GM12878 (cell line): ENCODE measurements at regions not wholly inside any gene's neighbourhood (a gene's known extent, or its start where the extent isn't known, plus 50 kb on each side); places are given as distances from the start of the nearest gene placed in this dataset.

Source experiments
- ATAC-seq: fragments of 200-7000 bp; cut with Tn5 transposase; 3 replicates; pipeline ENCODE4 v1.9.1; 2020; ENCODE audit warnings: mild to moderate bottlenecking, moderate library complexity
- BruUV-seq: library from RNA; stranded (reverse); fragments of 400-500 nt; replicated peaks from 2 replicates; lab custom pipeline; 2021; lab: Mats Ljungman, UMichigan
- CTCF ChIA-PET: fragments of 300-600 bp; sonication (Branson Sonifier 250); formaldehyde crosslinking; extraction: SDS; loops from one replicate; lab custom pipeline; 2021; ENCODE audit warnings: inconsistent platforms; lab: Yijun Ruan, JAX
- POLR2A ChIA-PET: fragments of 350-600 bp; formaldehyde crosslinking; extraction: SDS; loops from one replicate; lab custom pipeline; 2021; ENCODE audit warnings: inconsistent platforms; lab: Charles Lee
- RAD21 ChIA-PET: fragments of 300-600 bp; sonication (Branson Sonifier 250); formaldehyde crosslinking; loops from one replicate; lab custom pipeline; 2023; ENCODE audit warnings: antibody characterized with exemption; ENCODE audit not compliant: unreplicated experiment; lab: Charles Lee
- SMC1A ChIA-PET: fragments of 300-600 bp; sonication (Branson Sonifier 250); formaldehyde crosslinking; loops from one replicate; lab custom pipeline; 2023; ENCODE audit not compliant: unreplicated experiment, uncharacterized antibody; lab: Charles Lee
- DNase-seq: peaks from one replicate; pipeline ENCODE4 v3.0.0-alpha.2; 2011; ENCODE audit warnings: low read depth, low spot score
- FAIRE-seq: peaks from 3 replicates; lab custom pipeline; 2011; peaks lifted over from hg19 to GRCh38; lab: Jason Lieb, UNC
- H2AFZ ChIP-seq: 2 replicates; pipeline ENCODE4 v1.6.0; 2011; ENCODE audit warnings: low read depth, low read length, control low read depth; ENCODE audit not compliant: control insufficient read depth
- H3K27ac ChIP-seq: 2 replicates; pipeline ENCODE4 v1.5.1; 2011; ENCODE audit warnings: control low read depth; ENCODE audit not compliant: control insufficient read depth, insufficient read depth
- H3K27me3 ChIP-seq, 2 experiments: replicated peaks in 1 of 2; 2 replicates each; pipeline versions ENCODE4 v1.6.0 to v1.6.1; 2011; ENCODE audit warnings: low read length in 1 of 2; ENCODE audit not compliant: control insufficient read depth in 2 of 2, insufficient read depth in 2 of 2
- H3K36me3 ChIP-seq, 2 experiments: 2 replicates each; pipeline ENCODE4 v1.5.1; 2011; ENCODE audit warnings: low read length in 1 of 2; ENCODE audit not compliant: control insufficient read depth in 2 of 2, insufficient read depth in 2 of 2
- H3K4me1 ChIP-seq: 2 replicates; pipeline ENCODE4 v1.6.1; 2011; ENCODE audit warnings: mild to moderate bottlenecking, low read length, moderate library complexity, mixed read lengths; ENCODE audit not compliant: control insufficient read depth, insufficient read depth
- H3K4me2 ChIP-seq: 2 replicates; pipeline ENCODE4 v1.6.0; 2011; ENCODE audit warnings: control low read depth; ENCODE audit not compliant: control insufficient read depth, insufficient read depth
- H3K4me3 ChIP-seq: fragments of 200-600 bp; sonication (generic); 2 replicates; pipeline ENCODE4 v1.5.1; 2016
- H3K79me2 ChIP-seq: 2 replicates; pipeline ENCODE4 v1.6.0; 2011; ENCODE audit warnings: low read length; ENCODE audit not compliant: control insufficient read depth, insufficient read depth
- H3K9ac ChIP-seq: 2 replicates; pipeline ENCODE4 v1.8.0; 2011; ENCODE audit warnings: low read length, control low read depth, mixed read lengths; ENCODE audit not compliant: control insufficient read depth, insufficient read depth
- H3K9me3 ChIP-seq: replicated peaks from 3 replicates; pipeline ENCODE4 v1.5.1; 2011; ENCODE audit warnings: mild to moderate bottlenecking, low read length; ENCODE audit not compliant: control insufficient read depth, insufficient read depth
- H4K20me1 ChIP-seq: 2 replicates; pipeline ENCODE4 v1.6.0; 2011; ENCODE audit not compliant: control insufficient read depth, insufficient read depth
- ATF2 ChIP-seq: IDR thresholded peaks from 2 replicates; pipeline ENCODE4 v1.6.1; 2012; ENCODE audit warnings: low read length, inconsistent platforms
- CHD1 ChIP-seq: IDR thresholded peaks from 2 replicates; pipeline ENCODE4 v1.6.1; 2012; ENCODE audit warnings: low read depth, low read length, improper control_type of control experiment
- CHD4 ChIP-seq: fragments of 200-600 bp; sonication (generic); IDR thresholded peaks from 2 replicates; pipeline ENCODE4 v1.6.1; 2016; ENCODE audit warnings: mild to moderate bottlenecking
- E2F8 ChIP-seq: fragments of 450-650 bp; IDR thresholded peaks from 2 replicates; pipeline ENCODE4 v1.6.1; 2018; ENCODE audit warnings: mild to moderate bottlenecking, low read depth, moderate library complexity; ENCODE audit not compliant: partially characterized antibody
- HDAC2 ChIP-seq: fragments of 200-600 bp; sonication (generic); IDR thresholded peaks from 2 replicates; pipeline ENCODE4 v1.6.1; 2017
- MTA3 ChIP-seq: IDR thresholded peaks from 2 replicates; pipeline ENCODE4 v1.6.1; 2012; ENCODE audit warnings: low read length, inconsistent platforms, borderline replicate concordance
- NFIC ChIP-seq: IDR thresholded peaks from 2 replicates; pipeline ENCODE4 v1.6.1; 2012; ENCODE audit warnings: low read depth, mild to moderate bottlenecking, inconsistent platforms, low read length, moderate library complexity
- NR2C1 ChIP-seq: fragments of 450-650 bp; IDR thresholded peaks from 2 replicates; pipeline ENCODE4 v1.6.1; 2017; ENCODE audit warnings: antibody characterized with exemption, mild to moderate bottlenecking, moderate library complexity
- POU2F2 ChIP-seq: IDR thresholded peaks from 3 replicates; pipeline ENCODE4 v1.6.1; 2011; ENCODE audit warnings: low read depth, mild to moderate bottlenecking, low read length, borderline replicate concordance
- RBBP5 ChIP-seq: fragments of 200-600 bp; sonication (generic); conservative IDR thresholded peaks from 2 replicates; pipeline ENCODE4 v1.6.1; 2016
- RFX5 ChIP-seq: IDR thresholded peaks from 2 replicates; pipeline ENCODE4 v1.6.1; 2011; ENCODE audit warnings: low read depth, low read length, improper control_type of control experiment
- SIN3A ChIP-seq: IDR thresholded peaks from 2 replicates; pipeline ENCODE4 v1.6.1; 2012; ENCODE audit warnings: low read depth, low read length, improper control_type of control experiment
- SREBF1 ChIP-seq: IDR thresholded peaks from 2 replicates; pipeline ENCODE4 v1.6.1; 2012; ENCODE audit warnings: mild to moderate bottlenecking, low read length
- SUPT20H ChIP-seq: IDR thresholded peaks from 2 replicates; pipeline ENCODE4 v1.6.1; 2011; ENCODE audit warnings: low read depth, mild to moderate bottlenecking, low read length, moderate library complexity, borderline replicate concordance; ENCODE audit not compliant: control insufficient read depth
- TCF7 ChIP-seq: IDR thresholded peaks from 2 replicates; pipeline ENCODE4 v1.6.1; 2014; ENCODE audit warnings: antibody characterized with exemption, borderline replicate concordance
- WGBS: methylation state at CpG from one replicate; pipeline ENCODE4 v1.1.6; 2016; ENCODE audit warnings: low lambda C conversion rate; ENCODE audit not compliant: insufficient replicate concordance, insufficient coverage; ENCODE audit errors: missing lambda C conversion rate; 5-methylcytosine and 5-hydroxymethylcytosine counted together
- in situ Hi-C: fragments of 300-500 bp; cut with MboI; formaldehyde crosslinking; loops from 9 replicates; pipeline ENCODE4 v1.14.3; 2018; ENCODE audit warnings: mixed read lengths
- intact Hi-C: fragments of 100-400 bp; cut with micrococcal nuclease; formaldehyde crosslinking; loops from one replicate; pipeline ENCODE4 v1.14.2; 2022; ENCODE audit not compliant: unreplicated experiment

DNA sequence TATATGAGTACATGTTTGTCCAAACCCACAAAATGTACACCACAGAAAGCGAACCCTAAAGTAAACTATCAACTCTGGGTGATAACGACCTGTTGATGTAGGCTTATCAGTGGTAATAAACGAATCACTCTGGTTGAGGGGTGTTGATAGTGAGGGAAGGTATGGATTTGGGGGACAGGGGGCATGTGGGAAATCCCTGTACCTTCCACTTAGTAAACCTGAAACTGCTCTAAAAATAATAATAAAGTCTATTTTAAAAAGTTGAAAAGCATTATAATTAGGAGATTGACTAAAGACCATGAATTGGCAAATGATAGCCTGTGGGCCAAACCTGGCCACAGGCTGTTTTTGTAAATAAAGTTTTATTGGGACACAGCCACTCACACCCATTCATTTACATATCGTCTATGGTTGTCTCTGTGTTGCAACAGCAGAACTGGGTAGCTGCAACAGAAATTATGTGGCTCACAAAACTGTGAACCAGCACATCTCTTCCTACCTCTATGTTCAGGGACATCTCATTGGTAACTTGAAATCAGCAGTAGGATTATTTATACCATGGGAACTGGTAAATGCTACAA is 85.5 kb upstream of the CDYL2 start (continued):
- peak; percentile 29; the same call in 1 of the 3 replicates for TF ChIP-seq POU2F2
- TF ChIP-seq E2F8 = no peak
- TF ChIP-seq ATF2 = 0 out of 2 replicates have a peak, but pooled peaks have one; percentile 13
- 0 out of 2 replicates have a peak, but pooled peaks have one; percentile 38 for TF ChIP-seq NFIC
- no peak for TF ChIP-seq MTA3
- TF ChIP-seq TCF7 = peak; percentile 29; the same call in 1 of the 2 replicates

GRCh38 chr16:80887062-80887461 is 82.7 kb upstream of the CDYL2 start:
- no peak overlapping the region for H3K4me2 ChIP-seq
- RAD21 ChIA-PET = no interaction called here
- BruUV-seq = no TSS peak
- TF ChIP-seq CHD4 (no peak), ATF2 (no peak), SUPT20H (no peak), RFX5 (no peak), SIN3A (no peak), CHD1 (no peak), NR2C1 (no peak), HDAC2 (no peak), SREBF1 (no peak), RBBP5 (no peak)

More at GRCh38 chr16:80887062-80887461, 82.7 kb upstream of the CDYL2 start:
- intact Hi-C loops = no loop called here
- Histone ChIP-seq H3K79me2 (no peaks in the 10 kb centered on the region), H2AFZ (no peak overlapping the region), H3K4me3 (no peak overlapping the region), H3K9ac (no peak overlapping the region), H3K27me3 (no peaks in the 10 kb centered on the region), H3K27ac (no peak overlapping the region), H4K20me1 (no peaks in the 10 kb centered on the region), H3K4me1 (no peaks in the 10 kb centered on the region), H3K36me3 (no peaks in the 10 kb centered on the region), H3K9me3 (no peaks in the 10 kb centered on the region; the same call in 1 of the 3 replicates)
- ATAC-seq (peak; percentile 22; the same call in 1 of the 3 replicates), DNase-seq (no peak), FAIRE-seq (no peak)
- ChIA-PET POLR2A (no interaction called here), SMC1A (no interaction called here), CTCF (no interaction called here)
- in situ Hi-C loops = no loop called here
- WGBS = 12% methylated on average over 3 of the region's 3 CpGs
